Endothelial cell of umbilical vein (primary cell): ENCODE measurements at regions not wholly inside any gene's neighbourhood (a gene's known extent, or its start where the extent isn't known, plus 50 kb on each side); places are given as distances from the start of the nearest gene placed in this dataset.

Source experiments
- BruUV-seq: library from RNA; stranded (reverse); fragments of 400-500 nt; replicated peaks from 2 replicates; lab custom pipeline; 2021; lab: Mats Ljungman, UMichigan
- CTCF ChIA-PET: fragments of 300-600, 350-600 bp; sonication (Branson Sonifier 250); formaldehyde crosslinking; loops from one replicate; lab custom pipeline; 2021; ENCODE audit warnings: antibody characterized with exemption, inconsistent platforms; lab: Charles Lee
- POLR2A ChIA-PET: fragments of 300-600, 350-600 bp; sonication (Branson Sonifier 250); formaldehyde crosslinking; loops from one replicate; lab custom pipeline; 2021; ENCODE audit warnings: antibody characterized with exemption, inconsistent platforms; lab: Charles Lee
- DNase-seq: peaks from one replicate; pipeline ENCODE4 v3.0.0-alpha.2; 2011; ENCODE audit warnings: low read depth, low spot score
- FAIRE-seq: peaks from 2 replicates; lab custom pipeline; 2011; peaks lifted over from hg19 to GRCh38; lab: Jason Lieb, UNC
- H2AFZ ChIP-seq: 2 replicates; pipeline ENCODE4 v1.6.0; 2012; ENCODE audit warnings: low read depth, low read length, control low read depth, inconsistent platforms
- H3K27ac ChIP-seq: 2 replicates; pipeline ENCODE4 v1.5.1; 2011; ENCODE audit warnings: low read depth, mild to moderate bottlenecking, control low read depth, low read length, moderate library complexity; ENCODE audit not compliant: insufficient read depth
- H3K27me3 ChIP-seq, 2 experiments: 2 replicates each; pipeline versions ENCODE4 v1.6.0 to v1.6.1; 2011; ENCODE audit warnings: low read length in 2 of 2, mixed read lengths in 1 of 2; ENCODE audit not compliant: control insufficient read depth in 2 of 2, insufficient read depth in 2 of 2
- H3K36me3 ChIP-seq, 2 experiments: 2 replicates in 1 of 2; 3 replicates in 1 of 2; pipeline ENCODE4 v1.5.1; 2011; ENCODE audit warnings: low read length in 2 of 2, mild to moderate bottlenecking in 1 of 2, moderate library complexity in 1 of 2; ENCODE audit not compliant: control insufficient read depth in 2 of 2, insufficient read depth in 2 of 2; ENCODE audit errors: extremely low read depth in 1 of 2
- H3K4me1 ChIP-seq: 3 replicates; pipeline ENCODE4 v1.5.1; 2011; ENCODE audit warnings: mild to moderate bottlenecking, low read length; ENCODE audit not compliant: control insufficient read depth, insufficient read depth; ENCODE audit errors: extremely low read depth
- H3K4me2 ChIP-seq: 2 replicates; pipeline ENCODE4 v1.6.1; 2011; ENCODE audit warnings: low read length, control low read depth, mixed read lengths; ENCODE audit not compliant: insufficient read depth
- H3K4me3 ChIP-seq, 3 experiments: fragments of 200-600 bp in 1 of 3; sonication (generic), shearing (Covaris generic) in 1 of 3; replicated peaks in 1 of 3; 2 replicates each; pipeline ENCODE4 v1.5.1; 2011 to 2016; ENCODE audit warnings: control low read depth in 3 of 3, low read length in 3 of 3, mild to moderate bottlenecking in 2 of 3, inconsistent platforms in 1 of 3, low read depth in 1 of 3, moderate library complexity in 1 of 3; ENCODE audit not compliant: insufficient read depth in 1 of 3
- H3K79me2 ChIP-seq: 2 replicates; pipeline ENCODE4 v1.6.0; 2012; ENCODE audit warnings: low read length, inconsistent platforms; ENCODE audit not compliant: control insufficient read depth, insufficient read depth
- H3K9ac ChIP-seq: replicated peaks from 2 replicates; pipeline ENCODE3; 2011; ENCODE audit warnings: low read length, control low read depth; ENCODE audit not compliant: insufficient read depth; ENCODE audit errors: extremely low read depth
- H3K9me1 ChIP-seq: replicated peaks from 3 replicates; pipeline ENCODE4 v1.6.0; 2011; ENCODE audit warnings: mild to moderate bottlenecking, low read length; ENCODE audit not compliant: control insufficient read depth, insufficient read depth; ENCODE audit errors: extremely low read depth
- H3K9me3 ChIP-seq: replicated peaks from 2 replicates; pipeline ENCODE4 v1.5.1; 2012; ENCODE audit warnings: low read length, inconsistent platforms; ENCODE audit not compliant: control insufficient read depth, insufficient read depth
- H4K20me1 ChIP-seq: replicated peaks from 2 replicates; pipeline ENCODE3; 2011; ENCODE audit warnings: mild to moderate bottlenecking, low read length; ENCODE audit not compliant: control insufficient read depth, insufficient read depth; ENCODE audit errors: extremely low read depth
- FOS ChIP-seq: IDR thresholded peaks from 2 replicates; pipeline ENCODE4 v1.6.1; 2011; ENCODE audit warnings: mild to moderate bottlenecking, low read length, moderate library complexity, borderline replicate concordance; ENCODE audit not compliant: insufficient read depth
- GATA2 ChIP-seq: IDR thresholded peaks from 2 replicates; pipeline ENCODE4 v1.7.0; 2011; ENCODE audit warnings: low read depth, mild to moderate bottlenecking, moderate library complexity, mixed read lengths, low read length; ENCODE audit not compliant: insufficient read length, insufficient read depth
- JUN ChIP-seq: IDR thresholded peaks from 2 replicates; pipeline ENCODE4 v1.6.1; 2011; ENCODE audit warnings: borderline replicate concordance, low read depth; ENCODE audit not compliant: insufficient read length, insufficient read depth
- POLR2AphosphoS5 ChIP-seq: IDR thresholded peaks from 2 replicates; pipeline ENCODE4 v1.6.1; 2012; ENCODE audit warnings: low read depth, mild to moderate bottlenecking, control low read depth, low read length, moderate library complexity; ENCODE audit not compliant: insufficient read depth
- dilution Hi-C: fragments of 300-500 bp; cut with MboI; formaldehyde crosslinking; loops from one replicate; pipeline ENCODE4 v1.15.0; 2019; ENCODE audit warnings: low sequenced_read_pairs; ENCODE audit not compliant: extremely low pct_ligation_motif_present
- intact Hi-C: fragments of 100-400 bp; cut with micrococcal nuclease; formaldehyde crosslinking; loops from one replicate; pipeline ENCODE4 v1.10.0; 2022
- TF ChIP-seq, protein P1 (sequence below), 2 donors: IDR thresholded peaks; 1 replicate in 1 of 2; 2 replicates in 1 of 2; pipeline ENCODE4 v1.5.1; 2011; ENCODE audit warnings: low read length in 2 of 2, mild to moderate bottlenecking in 2 of 2, moderate library complexity in 2 of 2, control low read depth in 1 of 2, inconsistent platforms in 1 of 2, low read depth in 1 of 2; ENCODE audit not compliant: insufficient read depth in 1 of 2; ENCODE audit errors: extremely low read depth in 1 of 2

DNA sequence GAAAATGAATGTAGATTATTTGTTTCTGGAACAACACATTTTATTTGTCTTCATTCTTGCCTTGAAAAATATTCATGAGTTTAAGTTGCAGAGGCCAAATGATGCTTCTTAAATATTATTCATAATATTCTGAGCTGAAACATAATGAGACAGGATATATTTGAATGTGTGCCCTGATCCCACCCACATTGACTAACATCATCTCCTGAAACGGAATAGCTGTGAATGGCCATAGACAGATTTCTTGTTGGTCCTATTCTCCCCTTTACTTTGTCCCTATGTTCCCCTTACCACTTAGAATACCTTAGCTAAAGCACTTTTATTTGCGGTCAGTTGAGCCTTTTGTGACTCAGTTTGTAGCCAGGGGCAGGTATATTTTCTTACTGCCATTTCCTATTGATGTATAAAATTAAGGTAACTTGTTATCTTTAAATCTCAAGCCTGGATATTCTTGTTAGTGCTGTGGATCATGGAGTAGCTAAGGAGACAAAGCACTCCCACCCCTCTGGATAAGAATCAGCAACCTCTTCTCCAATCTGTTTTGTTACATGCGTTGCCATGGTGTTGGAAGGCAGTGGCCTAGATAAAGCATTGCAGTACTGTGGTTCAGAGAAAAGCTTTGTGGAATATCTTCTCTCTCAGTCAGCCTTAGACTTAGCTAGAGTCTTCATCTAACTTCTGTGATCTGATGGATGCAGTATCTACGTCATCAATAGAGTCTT, 478.5 kb upstream of the DEPDC1 start:
- Histone ChIP-seq H4K20me1 (no peaks in the 10 kb centered on the region), H3K79me2 (no peaks in the 10 kb centered on the region), H3K9me1 (no peaks in the 10 kb centered on the region), H3K9me3 (no peaks in the 10 kb centered on the region), H3K4me3 (no peak overlapping the region), H3K4me2 (no peak overlapping the region), H3K9ac (no peak overlapping the region), H3K27me3 (no peaks in the 10 kb centered on the region), H3K36me3 (no peaks in the 10 kb centered on the region), H3K27ac (no peak overlapping the region), H2AFZ (no peak overlapping the region), H3K4me1 (no peaks in the 10 kb centered on the region)
- BruUV-seq: no TSS peak
- FAIRE-seq: no peak
- ChIA-PET CTCF (interaction anchor here (0.8 kb wide), 1 partner anchor 8 kb away, joined by 3 read pairs; no protein-coding TSS in a partner anchor), POLR2A (no interaction called here)
- dilution Hi-C loops (no loop called here), intact Hi-C loops (no loop called here)
- TF ChIP-seq GATA2: no peak
- no peak for TF ChIP-seq POLR2AphosphoS5
- TF ChIP-seq, protein P1, sequence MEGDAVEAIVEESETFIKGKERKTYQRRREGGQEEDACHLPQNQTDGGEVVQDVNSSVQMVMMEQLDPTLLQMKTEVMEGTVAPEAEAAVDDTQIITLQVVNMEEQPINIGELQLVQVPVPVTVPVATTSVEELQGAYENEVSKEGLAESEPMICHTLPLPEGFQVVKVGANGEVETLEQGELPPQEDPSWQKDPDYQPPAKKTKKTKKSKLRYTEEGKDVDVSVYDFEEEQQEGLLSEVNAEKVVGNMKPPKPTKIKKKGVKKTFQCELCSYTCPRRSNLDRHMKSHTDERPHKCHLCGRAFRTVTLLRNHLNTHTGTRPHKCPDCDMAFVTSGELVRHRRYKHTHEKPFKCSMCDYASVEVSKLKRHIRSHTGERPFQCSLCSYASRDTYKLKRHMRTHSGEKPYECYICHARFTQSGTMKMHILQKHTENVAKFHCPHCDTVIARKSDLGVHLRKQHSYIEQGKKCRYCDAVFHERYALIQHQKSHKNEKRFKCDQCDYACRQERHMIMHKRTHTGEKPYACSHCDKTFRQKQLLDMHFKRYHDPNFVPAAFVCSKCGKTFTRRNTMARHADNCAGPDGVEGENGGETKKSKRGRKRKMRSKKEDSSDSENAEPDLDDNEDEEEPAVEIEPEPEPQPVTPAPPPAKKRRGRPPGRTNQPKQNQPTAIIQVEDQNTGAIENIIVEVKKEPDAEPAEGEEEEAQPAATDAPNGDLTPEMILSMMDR (IDR thresholded peaks at IDR 0.05; ENCODE audit: extremely low read depth in 1 of 2, insufficient read depth in 1 of 2, low read depth in 1 of 2, low read length in 2 of 2): no peak
- no peak for TF ChIP-seq JUN
- no peak for TF ChIP-seq FOS
- no peak for DNase-seq
